DND-41 (cell line): ENCODE measurements at regions not wholly inside any gene's neighbourhood (a gene's known extent, or its start where the extent isn't known, plus 50 kb on each side); places are given as distances from the start of the nearest gene placed in this dataset.

Experiments
- ATAC-seq: fragments of 200-7000 bp; cut with Tn5 transposase; 3 replicates; pipeline ENCODE4 v1.9.1; 2021; ENCODE audit warnings: low read depth; ENCODE audit not compliant: insufficient read depth
- DNase-seq: peaks from one replicate; pipeline ENCODE4 v3.0.0-alpha.2; 2020
- H2AFZ ChIP-seq: 2 replicates; pipeline ENCODE4 v1.6.0; 2012; ENCODE audit warnings: low read depth, low read length
- H3K27ac ChIP-seq: 2 replicates; pipeline ENCODE4 v1.5.1; 2012; ENCODE audit warnings: low read length, inconsistent platforms
- H3K27me3 ChIP-seq: fragments of 200-600 bp; sonication (generic); 2 replicates; pipeline ENCODE4 v1.6.0; 2012; ENCODE audit warnings: low read length, mild to moderate bottlenecking, inconsistent platforms; ENCODE audit not compliant: insufficient read depth, poor library complexity
- H3K36me3 ChIP-seq: 2 replicates; pipeline ENCODE4 v1.5.1; 2012; ENCODE audit warnings: low read length, inconsistent platforms; ENCODE audit not compliant: insufficient read depth
- H3K4me1 ChIP-seq: 2 replicates; pipeline ENCODE4 v1.5.1; 2012; ENCODE audit warnings: mild to moderate bottlenecking, low read length; ENCODE audit not compliant: insufficient read depth
- H3K4me2 ChIP-seq: 2 replicates; pipeline ENCODE4 v1.6.0; 2012; ENCODE audit warnings: mild to moderate bottlenecking, moderate library complexity, low read length, inconsistent platforms; ENCODE audit not compliant: insufficient read depth
- H3K4me3 ChIP-seq, 2 experiments: fragments of 200-600 bp in 1 of 2; shearing (Covaris generic) in 1 of 2; 2 replicates each; pipeline ENCODE4 v1.5.1; 2012 to 2016; ENCODE audit warnings: inconsistent platforms in 2 of 2, low read length in 2 of 2, mild to moderate bottlenecking in 2 of 2, low read depth in 1 of 2, moderate library complexity in 1 of 2
- H3K79me2 ChIP-seq: 2 replicates; pipeline ENCODE4 v1.6.0; 2012; ENCODE audit warnings: low read length, inconsistent platforms; ENCODE audit not compliant: insufficient read depth
- H3K9ac ChIP-seq: 2 replicates; pipeline ENCODE4 v1.6.0; 2012; ENCODE audit warnings: low read depth, mild to moderate bottlenecking, inconsistent platforms, low read length, moderate library complexity
- H3K9me3 ChIP-seq: 2 replicates; pipeline ENCODE4 v1.5.1; 2012; ENCODE audit warnings: low read length, moderate library complexity, mild to moderate bottlenecking, inconsistent platforms; ENCODE audit not compliant: insufficient read depth, severe bottlenecking
- H4K20me1 ChIP-seq: 2 replicates; pipeline ENCODE4 v1.6.0; 2012; ENCODE audit warnings: low read length; ENCODE audit not compliant: insufficient read depth
- EZH2 ChIP-seq: IDR thresholded peaks from 3 replicates; pipeline ENCODE4 v1.6.1; 2012; ENCODE audit warnings: borderline replicate concordance, low read depth, mild to moderate bottlenecking, moderate library complexity, low read length, inconsistent platforms; ENCODE audit not compliant: severe bottlenecking
- TF ChIP-seq, protein P1 (sequence below): IDR thresholded peaks from 2 replicates; pipeline ENCODE4 v1.5.1; 2012; ENCODE audit warnings: borderline replicate concordance, low read length, moderate library complexity, mild to moderate bottlenecking; ENCODE audit not compliant: poor library complexity, severe bottlenecking; ENCODE audit errors: extremely low read depth

DNA sequence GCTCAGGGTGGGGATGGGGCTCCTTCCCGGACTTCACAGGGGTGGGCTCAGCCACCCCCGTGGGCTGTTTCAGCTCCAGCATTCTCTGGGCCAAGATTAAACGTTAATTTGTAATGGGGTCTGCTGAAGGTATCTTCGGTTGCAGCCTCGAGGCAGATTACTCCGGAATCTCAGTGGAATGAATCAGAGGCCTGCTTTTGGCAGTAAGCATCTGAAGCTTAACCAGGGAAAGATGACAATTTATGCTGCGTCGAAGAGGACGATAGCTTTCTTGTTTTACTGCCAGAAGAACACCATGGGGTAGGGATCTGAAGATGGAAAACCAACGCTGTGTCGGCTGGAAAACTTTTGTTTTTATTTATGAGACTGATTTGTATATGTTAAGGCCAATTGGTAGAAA is 129.2 kb upstream of the MSX1 start:
- H3K36me3 ChIP-seq, result no peaks in the 10 kb centered on the region
- no peaks in the 10 kb centered on the region for H3K27me3 ChIP-seq
- no peak for TF ChIP-seq EZH2
- TF ChIP-seq, protein P1, sequence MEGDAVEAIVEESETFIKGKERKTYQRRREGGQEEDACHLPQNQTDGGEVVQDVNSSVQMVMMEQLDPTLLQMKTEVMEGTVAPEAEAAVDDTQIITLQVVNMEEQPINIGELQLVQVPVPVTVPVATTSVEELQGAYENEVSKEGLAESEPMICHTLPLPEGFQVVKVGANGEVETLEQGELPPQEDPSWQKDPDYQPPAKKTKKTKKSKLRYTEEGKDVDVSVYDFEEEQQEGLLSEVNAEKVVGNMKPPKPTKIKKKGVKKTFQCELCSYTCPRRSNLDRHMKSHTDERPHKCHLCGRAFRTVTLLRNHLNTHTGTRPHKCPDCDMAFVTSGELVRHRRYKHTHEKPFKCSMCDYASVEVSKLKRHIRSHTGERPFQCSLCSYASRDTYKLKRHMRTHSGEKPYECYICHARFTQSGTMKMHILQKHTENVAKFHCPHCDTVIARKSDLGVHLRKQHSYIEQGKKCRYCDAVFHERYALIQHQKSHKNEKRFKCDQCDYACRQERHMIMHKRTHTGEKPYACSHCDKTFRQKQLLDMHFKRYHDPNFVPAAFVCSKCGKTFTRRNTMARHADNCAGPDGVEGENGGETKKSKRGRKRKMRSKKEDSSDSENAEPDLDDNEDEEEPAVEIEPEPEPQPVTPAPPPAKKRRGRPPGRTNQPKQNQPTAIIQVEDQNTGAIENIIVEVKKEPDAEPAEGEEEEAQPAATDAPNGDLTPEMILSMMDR, result no peak
- no peak for DNase-seq
- ATAC-seq, result no peak
- no peak overlapping the region for H3K27ac ChIP-seq
- peaks cover 15% of the 10 kb centered on the region for H3K9me3 ChIP-seq
- H2AFZ ChIP-seq, result no peak overlapping the region
- no peaks in the 10 kb centered on the region for H3K79me2 ChIP-seq
- H3K4me2 ChIP-seq, result no peak overlapping the region
- H4K20me1 ChIP-seq, result no peaks in the 10 kb centered on the region
- no peak overlapping the region for H3K4me3 ChIP-seq
- no peaks in the 10 kb centered on the region for H3K4me1 ChIP-seq
- H3K9ac ChIP-seq, result no peak overlapping the region

DNA sequence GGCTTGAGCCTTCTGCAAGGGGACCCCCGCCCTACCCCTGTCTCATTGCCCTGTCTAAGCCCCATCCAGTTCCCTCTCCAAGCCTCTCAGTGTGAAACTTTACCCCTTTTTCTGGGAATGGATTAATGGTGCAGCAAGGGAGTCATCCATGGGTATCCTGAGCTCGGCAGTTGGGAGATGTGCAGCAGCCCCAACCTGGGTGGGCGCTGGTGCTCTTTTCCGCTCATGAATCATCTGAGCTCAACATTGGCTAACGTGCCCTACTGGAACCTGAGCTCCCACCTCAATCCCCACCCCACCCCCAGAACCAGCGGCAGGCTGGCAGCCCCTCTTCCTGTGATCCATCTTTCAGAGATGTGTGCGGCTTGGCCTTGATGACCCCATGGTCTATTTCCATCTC is 130.3 kb upstream of the MSX1 start:
- Histone ChIP-seq H2AFZ (no peak overlapping the region), H4K20me1 (no peaks in the 10 kb centered on the region), H3K9me3 (peaks cover 17% of the 10 kb centered on the region), H3K4me3 (no peak overlapping the region), H3K9ac (no peak overlapping the region), H3K27me3 (no peaks in the 10 kb centered on the region), H3K4me2 (no peak overlapping the region), H3K4me1 (no peaks in the 10 kb centered on the region), H3K79me2 (no peaks in the 10 kb centered on the region), H3K27ac (no peak overlapping the region), H3K36me3 (no peaks in the 10 kb centered on the region)
- DNase-seq (no peak), ATAC-seq (no peak)
- no peak for TF ChIP-seq EZH2
- TF ChIP-seq, protein P1, result no peak

DNA sequence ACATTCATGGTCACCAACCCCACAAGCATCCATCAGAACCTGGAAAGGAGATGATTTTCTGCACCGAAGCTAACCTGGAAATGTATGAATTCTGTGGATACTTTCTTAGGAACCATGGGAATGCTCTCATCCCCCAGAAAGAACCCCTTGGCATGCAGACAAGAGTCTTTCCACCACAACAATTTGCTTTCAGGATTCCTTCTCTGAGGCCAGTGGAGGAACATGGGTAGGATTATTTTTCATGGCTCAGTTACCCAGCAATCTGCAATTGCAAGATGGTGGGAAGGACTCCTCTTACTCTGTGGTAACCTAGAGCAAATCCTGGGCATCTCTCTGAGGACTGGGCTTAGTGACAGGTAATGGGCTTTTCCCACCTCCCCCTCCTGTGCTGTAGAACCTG is 131.9 kb upstream of the MSX1 start:
- Histone ChIP-seq H3K36me3 (no peaks in the 10 kb centered on the region), H3K4me3 (no peak overlapping the region), H3K27me3 (no peaks in the 10 kb centered on the region), H4K20me1 (no peaks in the 10 kb centered on the region), H3K9ac (no peak overlapping the region), H3K9me3 (peaks cover 21% of the 10 kb centered on the region), H2AFZ (no peak overlapping the region), H3K4me2 (no peak overlapping the region), H3K4me1 (no peaks in the 10 kb centered on the region), H3K27ac (no peak overlapping the region), H3K79me2 (no peaks in the 10 kb centered on the region)
- no peak for DNase-seq
- no peak for ATAC-seq
- TF ChIP-seq EZH2, result no peak
- TF ChIP-seq, protein P1, result no peak

DNA sequence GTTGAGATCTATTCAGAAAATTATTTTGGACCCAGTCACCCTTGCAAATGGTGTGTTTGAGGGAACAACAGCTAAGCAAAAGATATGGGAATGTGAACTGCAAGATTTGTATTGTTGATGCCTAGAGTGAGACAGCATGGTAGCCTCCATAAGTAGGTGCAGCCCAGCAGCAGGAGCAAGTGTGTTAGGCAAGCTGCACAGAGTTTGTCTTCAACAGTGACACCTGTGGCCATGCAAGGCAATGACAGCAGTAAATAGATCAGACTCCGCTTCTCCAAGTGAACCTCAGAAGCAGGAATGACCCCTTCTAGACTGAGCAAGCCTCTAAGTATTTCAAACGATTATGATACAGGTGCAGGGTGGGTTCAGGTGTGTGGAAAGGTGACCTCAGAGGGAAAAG is 133.4 kb upstream of the MSX1 start:
- Histone ChIP-seq H4K20me1 (no peaks in the 10 kb centered on the region), H2AFZ (no peak overlapping the region), H3K36me3 (no peaks in the 10 kb centered on the region), H3K4me3 (no peak overlapping the region), H3K27ac (no peak overlapping the region), H3K9ac (no peak overlapping the region), H3K79me2 (no peaks in the 10 kb centered on the region), H3K4me2 (no peak overlapping the region), H3K4me1 (no peaks in the 10 kb centered on the region), H3K27me3 (no peaks in the 10 kb centered on the region), H3K9me3 (peaks cover 21% of the 10 kb centered on the region)
- ATAC-seq (no peak), DNase-seq (no peak)
- TF ChIP-seq EZH2, result no peak
- TF ChIP-seq, protein P1, result peak; percentile 58
